ENCODE measurements at regions not wholly inside any gene's neighbourhood (a gene's known extent, or its start where the extent isn't known, plus 50 kb on each side); places are given as distances from the start of the nearest gene placed in this dataset.
"Not testable (repeated sequence)": the region's sequence is repeated elsewhere in the genome, so short reads cannot be mapped to it uniquely, and the experiment has no call there.

DNA sequence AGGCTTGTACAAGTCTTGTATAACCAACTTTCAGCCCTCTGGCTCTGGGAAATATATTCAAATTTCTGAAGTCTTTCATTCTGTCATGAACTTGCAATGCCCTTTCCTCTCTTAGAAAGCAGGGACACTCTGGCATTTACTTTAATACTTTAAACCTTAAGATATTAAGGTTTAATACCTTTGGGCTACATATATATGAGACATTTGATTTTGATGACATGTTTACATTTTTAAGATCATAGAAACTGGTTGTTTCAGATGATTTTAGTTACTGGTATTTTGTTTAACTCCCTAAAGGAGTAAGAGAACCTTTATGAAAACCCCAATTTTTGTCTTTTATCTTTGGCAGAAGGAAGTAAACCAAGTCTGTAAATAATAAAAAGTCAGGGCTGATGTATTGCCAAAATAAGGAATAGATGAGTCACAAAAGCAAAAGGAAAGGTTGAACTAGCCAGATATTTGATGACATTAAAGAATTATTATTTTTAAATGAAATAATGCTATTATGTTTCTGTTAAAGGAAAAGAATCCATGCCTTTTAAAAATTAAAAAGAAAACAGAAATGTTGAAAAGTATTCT lies 579.0 kb upstream of the CBLB start:
- no peaks in the 10 kb centered on the region for H3K4me1 ChIP-seq (ENCODE audit: control insufficient read depth, insufficient read depth, low read length)
- no peaks in the 10 kb centered on the region for H3K27me3 ChIP-seq (ENCODE audit: control insufficient read depth, insufficient read depth, low read length)
- H3K4me3 ChIP-seq (ENCODE audit: low read length), result no peak overlapping the region
- no peak overlapping the region for H3K9ac ChIP-seq (ENCODE audit: low read depth, low read length)
- no peaks in the 10 kb centered on the region for H3K36me3 ChIP-seq (ENCODE audit: insufficient read depth, low read length)
- H3K9me3 ChIP-seq (replicated peaks; ENCODE audit: low read length), result no peaks in the 10 kb centered on the region
- H3K4me2 ChIP-seq (ENCODE audit: low read length), result no peak overlapping the region

GRCh38 chr3:106448372-106448966 lies 579.7 kb upstream of the CBLB start:
- not testable (repeated sequence) for H3K9me3 ChIP-seq (replicated peaks; ENCODE audit: low read length); H3K36me3 ChIP-seq (ENCODE audit: insufficient read depth, low read length); H3K9ac ChIP-seq (ENCODE audit: low read depth, low read length); H3K27me3 ChIP-seq (ENCODE audit: control insufficient read depth, insufficient read depth, low read length); H3K4me2 ChIP-seq (ENCODE audit: low read length); H3K4me3 ChIP-seq (ENCODE audit: low read length); H3K4me1 ChIP-seq (ENCODE audit: control insufficient read depth, insufficient read depth, low read length)

GRCh38 chr3:106452096-106452495 lies 583.3 kb upstream of the CBLB start:
- Histone ChIP-seq H3K4me2 (ENCODE audit: low read length) (no peak overlapping the region), H3K36me3 (ENCODE audit: insufficient read depth, low read length) (no peaks in the 10 kb centered on the region), H3K4me1 (ENCODE audit: control insufficient read depth, insufficient read depth, low read length) (peaks cover 3% of the 10 kb centered on the region), H3K9ac (ENCODE audit: low read depth, low read length) (no peak overlapping the region), H3K27me3 (ENCODE audit: control insufficient read depth, insufficient read depth, low read length) (no peaks in the 10 kb centered on the region), H3K4me3 (ENCODE audit: low read length) (no peak overlapping the region), H3K9me3 (replicated peaks; ENCODE audit: low read length) (no peaks in the 10 kb centered on the region)

- no peaks in the 10 kb centered on the region for H3K36me3 ChIP-seq (ENCODE audit: insufficient read depth, low read length)
- no peak overlapping the region for H3K4me2 ChIP-seq (ENCODE audit: low read length)
- H3K9me3 ChIP-seq (replicated peaks; ENCODE audit: low read length), result no peaks in the 10 kb centered on the region
- H3K4me3 ChIP-seq (ENCODE audit: low read length), result no peak overlapping the region
- H3K27me3 ChIP-seq (ENCODE audit: control insufficient read depth, insufficient read depth, low read length), result no peaks in the 10 kb centered on the region
- H3K4me1 ChIP-seq (ENCODE audit: control insufficient read depth, insufficient read depth, low read length), result peaks cover 12% of the 10 kb centered on the region
- H3K9ac ChIP-seq (ENCODE audit: low read depth, low read length), result no peak overlapping the region
Measured at GRCh38 chr3:106454497-106454896, 585.7 kb upstream of the CBLB start.

DNA sequence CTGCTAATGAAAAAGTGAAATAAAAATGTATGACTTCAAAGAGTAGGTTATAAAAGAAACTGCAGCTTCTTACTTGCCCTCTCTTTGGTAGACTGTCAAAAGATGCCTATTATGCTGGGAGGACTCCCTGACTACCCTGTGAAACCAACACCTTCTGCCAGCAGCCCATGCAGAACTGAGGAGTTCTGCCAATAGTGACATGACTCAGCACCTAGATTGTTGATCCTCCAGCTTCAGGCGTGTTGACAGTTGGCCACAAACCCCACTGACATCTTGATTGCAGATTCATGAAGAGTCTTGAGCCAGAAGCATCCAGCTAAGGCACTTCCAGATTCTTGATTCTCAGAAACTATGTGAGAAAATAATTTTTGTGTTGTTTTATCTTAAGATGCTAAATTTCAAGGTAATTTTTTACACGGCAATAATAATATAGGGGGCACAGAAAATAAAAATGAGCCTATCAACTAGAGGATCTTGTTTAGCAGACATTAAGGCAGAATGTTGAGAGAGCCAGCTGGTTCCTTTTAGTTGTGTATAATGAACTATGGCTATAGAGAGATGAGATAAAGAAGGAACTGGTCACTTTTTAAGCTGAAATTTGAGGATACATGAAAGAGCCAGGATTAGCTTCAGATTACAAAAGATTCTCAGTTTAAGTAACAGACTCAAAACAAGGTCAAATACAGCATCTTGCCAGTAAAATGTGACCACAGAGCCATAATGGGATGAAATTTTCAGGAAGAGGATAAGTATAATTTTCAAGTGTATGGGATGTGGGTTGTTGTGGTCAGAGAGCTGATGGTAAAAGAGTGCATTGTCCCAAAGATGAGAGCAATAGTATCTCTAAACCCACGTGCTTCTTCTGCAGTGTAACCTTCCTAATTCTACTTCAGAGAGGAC lies 588.7 kb upstream of the CBLB start:
- H3K36me3 ChIP-seq (ENCODE audit: insufficient read depth, low read length), result no peaks in the 10 kb centered on the region
- H3K27me3 ChIP-seq (ENCODE audit: control insufficient read depth, insufficient read depth, low read length), result no peaks in the 10 kb centered on the region
- no peaks in the 10 kb centered on the region for H3K9me3 ChIP-seq (replicated peaks; ENCODE audit: low read length)
- H3K4me3 ChIP-seq (ENCODE audit: low read length), result no peak overlapping the region
- no peak overlapping the region for H3K4me2 ChIP-seq (ENCODE audit: low read length)
- no peak overlapping the region for H3K9ac ChIP-seq (ENCODE audit: low read depth, low read length)
- peaks cover 12% of the 10 kb centered on the region for H3K4me1 ChIP-seq (ENCODE audit: control insufficient read depth, insufficient read depth, low read length)

GRCh38 chr3:106458952-106459351 lies 590.1 kb upstream of the CBLB start:
- Histone ChIP-seq H3K4me2 (ENCODE audit: low read length) (no peak overlapping the region), H3K4me1 (ENCODE audit: control insufficient read depth, insufficient read depth, low read length) (peaks cover 12% of the 10 kb centered on the region), H3K9ac (ENCODE audit: low read depth, low read length) (no peak overlapping the region), H3K27me3 (ENCODE audit: control insufficient read depth, insufficient read depth, low read length) (no peaks in the 10 kb centered on the region), H3K4me3 (ENCODE audit: low read length) (no peak overlapping the region), H3K36me3 (ENCODE audit: insufficient read depth, low read length) (no peaks in the 10 kb centered on the region), H3K9me3 (replicated peaks; ENCODE audit: low read length) (no peaks in the 10 kb centered on the region)

GRCh38 chr3:106466881-106467280 lies 598.1 kb upstream of the CBLB start:
- no peak overlapping the region for H3K4me2 ChIP-seq (ENCODE audit: low read length)
- H3K9me3 ChIP-seq (replicated peaks; ENCODE audit: low read length), result no peaks in the 10 kb centered on the region
- H3K36me3 ChIP-seq (ENCODE audit: insufficient read depth, low read length), result no peaks in the 10 kb centered on the region
- H3K27me3 ChIP-seq (ENCODE audit: control insufficient read depth, insufficient read depth, low read length), result no peaks in the 10 kb centered on the region
- H3K4me1 ChIP-seq (ENCODE audit: control insufficient read depth, insufficient read depth, low read length), result no peaks in the 10 kb centered on the region
- no peak overlapping the region for H3K4me3 ChIP-seq (ENCODE audit: low read length)
- no peak overlapping the region for H3K9ac ChIP-seq (ENCODE audit: low read depth, low read length)

- Histone ChIP-seq H3K4me3 (ENCODE audit: low read length) (no peak overlapping the region), H3K36me3 (ENCODE audit: insufficient read depth, low read length) (no peaks in the 10 kb centered on the region), H3K27me3 (ENCODE audit: control insufficient read depth, insufficient read depth, low read length) (no peaks in the 10 kb centered on the region), H3K9ac (ENCODE audit: low read depth, low read length) (no peak overlapping the region), H3K4me1 (ENCODE audit: control insufficient read depth, insufficient read depth, low read length) (no peaks in the 10 kb centered on the region), H3K4me2 (ENCODE audit: low read length) (no peak overlapping the region), H3K9me3 (replicated peaks; ENCODE audit: low read length) (no peaks in the 10 kb centered on the region)
Measured at GRCh38 chr3:106473576-106474475, 605.0 kb upstream of the CBLB start.

GRCh38 chr3:106482451-106482850 lies 613.6 kb upstream of the CBLB start:
- Histone ChIP-seq H3K4me2 (ENCODE audit: low read length) (no peak overlapping the region), H3K4me1 (ENCODE audit: control insufficient read depth, insufficient read depth, low read length) (no peaks in the 10 kb centered on the region), H3K4me3 (ENCODE audit: low read length) (no peak overlapping the region), H3K9ac (ENCODE audit: low read depth, low read length) (no peak overlapping the region), H3K9me3 (replicated peaks; ENCODE audit: low read length) (no peaks in the 10 kb centered on the region), H3K27me3 (ENCODE audit: control insufficient read depth, insufficient read depth, low read length) (no peaks in the 10 kb centered on the region), H3K36me3 (ENCODE audit: insufficient read depth, low read length) (no peaks in the 10 kb centered on the region)

DNA sequence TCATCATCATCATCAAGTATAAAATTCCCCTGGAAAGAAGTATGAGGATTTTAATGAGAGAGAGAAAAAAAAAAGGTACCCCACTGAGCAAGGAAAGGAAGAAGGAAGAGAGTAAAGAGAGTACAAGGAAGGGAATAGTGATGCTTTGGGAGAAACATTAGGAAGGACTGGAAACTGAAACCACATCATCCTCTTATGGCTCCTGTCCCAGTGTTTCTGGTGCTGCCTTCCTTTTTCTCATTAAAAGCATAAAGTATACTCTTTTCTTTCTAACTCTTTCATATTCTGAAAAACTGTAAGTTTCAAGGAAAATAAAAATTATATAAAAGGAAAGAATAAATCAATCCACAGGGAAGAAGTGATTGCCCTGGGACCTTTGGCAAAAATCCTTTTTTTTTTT lies 616.4 kb upstream of the CBLB start:
- no peak overlapping the region for H3K4me3 ChIP-seq (ENCODE audit: low read length)
- no peaks in the 10 kb centered on the region for H3K4me1 ChIP-seq (ENCODE audit: control insufficient read depth, insufficient read depth, low read length)
- no peaks in the 10 kb centered on the region for H3K36me3 ChIP-seq (ENCODE audit: insufficient read depth, low read length)
- no peak overlapping the region for H3K4me2 ChIP-seq (ENCODE audit: low read length)
- H3K9me3 ChIP-seq (replicated peaks; ENCODE audit: low read length), result no peaks in the 10 kb centered on the region
- H3K27me3 ChIP-seq (ENCODE audit: control insufficient read depth, insufficient read depth, low read length), result no peaks in the 10 kb centered on the region
- H3K9ac ChIP-seq (ENCODE audit: low read depth, low read length), result no peak overlapping the region

GRCh38 chr3:106485802-106486201 lies 617.0 kb upstream of the CBLB start:
- Histone ChIP-seq H3K36me3 (ENCODE audit: insufficient read depth, low read length) (no peaks in the 10 kb centered on the region), H3K9me3 (replicated peaks; ENCODE audit: low read length) (no peaks in the 10 kb centered on the region), H3K27me3 (ENCODE audit: control insufficient read depth, insufficient read depth, low read length) (no peaks in the 10 kb centered on the region), H3K4me1 (ENCODE audit: control insufficient read depth, insufficient read depth, low read length) (no peaks in the 10 kb centered on the region), H3K9ac (ENCODE audit: low read depth, low read length) (no peak overlapping the region), H3K4me3 (ENCODE audit: low read length) (no peak overlapping the region), H3K4me2 (ENCODE audit: low read length) (no peak overlapping the region)

All from skeletal muscle satellite cell (primary cell).